Tibial nerve (tissue), 4 donors: ENCODE measurements at regions not wholly inside any gene's neighbourhood (a gene's known extent, or its start where the extent isn't known, plus 50 kb on each side); places are given as distances from the start of the nearest gene placed in this dataset.
A peak's percentile ranks its signal among the peaks of the same experiment; 100 is the strongest.

Source experiments
- DNase-seq, 2 donors: peaks; one replicate each; pipeline ENCODE4 v3.0.0-alpha.2; 2019; ENCODE audit warnings: low spot score in 2 of 2
- H3K27ac ChIP-seq, 4 donors: fragments of 200-600 bp; sonication (generic) in 3 of 4; one replicate each; pipeline ENCODE4 v1.5.1; 2017 to 2019; ENCODE audit warnings: mild to moderate bottlenecking in 1 of 4
- H3K27me3 ChIP-seq, 2 donors: fragments of 200-600 bp; sonication (generic) in 1 of 2; one replicate each; pipeline versions ENCODE4 v1.5.1 to v1.6.0; 2017 to 2019
- H3K36me3 ChIP-seq, 3 donors: fragments of 200-600 bp; sonication (generic); one replicate each; pipeline ENCODE4 v1.5.1; 2018 to 2019
- H3K4me1 ChIP-seq, 4 donors: fragments of 200-600 bp; sonication (generic) in 3 of 4; one replicate each; pipeline ENCODE4 v1.5.1; 2017 to 2019
- H3K4me3 ChIP-seq, 4 donors: fragments of 200-600 bp; sonication (generic) in 3 of 4; one replicate each; pipeline ENCODE4 v1.5.1; 2017 to 2019; ENCODE audit warnings: mild to moderate bottlenecking in 1 of 4, moderate library complexity in 1 of 4
- H3K9me3 ChIP-seq, 4 donors: fragments of 200-600 bp; sonication (generic) in 3 of 4; one replicate each; pipeline ENCODE4 v1.5.1; 2017 to 2019
- EP300 ChIP-seq, 2 donors: sonication (generic); formaldehyde crosslinking; IDR thresholded peaks; one replicate each; pipeline ENCODE4 v1.6.1; 2017; ENCODE audit warnings: antibody characterized with exemption in 2 of 2, mild to moderate bottlenecking in 1 of 2
- POLR2A ChIP-seq, 2 donors: fragments of 450-650 bp; IDR thresholded peaks; one replicate each; pipeline ENCODE4 v1.6.1; 2017; ENCODE audit warnings: antibody characterized with exemption in 2 of 2, mild to moderate bottlenecking in 2 of 2, moderate library complexity in 2 of 2
- WGBS, 2 donors: methylation state at CpG; one replicate each; pipeline ENCODE4 v1.1.5; 2018; 5-methylcytosine and 5-hydroxymethylcytosine counted together
- TF ChIP-seq, protein P1 (sequence below), 5 experiments: fragments of 200-600 bp in 3 of 5; fragments of 450-650 bp in 2 of 5; sonication (generic) in 3 of 5; IDR thresholded peaks; one replicate each; pipeline ENCODE4 v1.5.1; 2016 to 2019; ENCODE audit warnings: antibody characterized with exemption in 5 of 5, mild to moderate bottlenecking in 3 of 5, moderate library complexity in 2 of 5

DNA sequence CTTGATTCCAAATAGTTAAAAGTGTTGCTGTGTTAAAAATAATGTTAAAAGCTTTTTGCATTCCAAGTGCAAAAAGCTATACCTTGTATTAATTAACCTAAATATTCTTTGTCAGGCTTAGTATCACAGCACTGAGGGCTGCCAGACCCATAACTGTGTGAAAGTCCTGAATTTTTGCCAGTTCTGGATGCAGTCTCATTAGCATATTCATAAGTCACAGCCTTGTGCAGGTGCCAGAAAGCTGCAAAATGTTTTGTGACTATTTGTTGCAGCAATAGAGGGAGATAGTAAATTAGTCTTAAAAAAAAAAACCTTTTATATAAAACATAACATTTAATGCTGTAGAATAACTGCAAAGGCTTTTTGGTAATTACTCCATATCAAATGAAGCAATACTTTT is 56.6 kb downstream of the SLITRK1 start:
- H3K9me3 ChIP-seq, result no peaks in the 10 kb centered on the region
- H3K4me3 ChIP-seq, result no peak overlapping the region
- H3K4me1 ChIP-seq, result peaks cover 0 to 20% (median 0%) of the 10 kb centered on the region in 4 donors
- H3K36me3 ChIP-seq, result no peaks in the 10 kb centered on the region
- TF ChIP-seq EP300 (IDR thresholded peaks at IDR 0.05), result no peak
- TF ChIP-seq POLR2A (IDR thresholded peaks at IDR 0.05), result no peak
- TF ChIP-seq, protein P1, sequence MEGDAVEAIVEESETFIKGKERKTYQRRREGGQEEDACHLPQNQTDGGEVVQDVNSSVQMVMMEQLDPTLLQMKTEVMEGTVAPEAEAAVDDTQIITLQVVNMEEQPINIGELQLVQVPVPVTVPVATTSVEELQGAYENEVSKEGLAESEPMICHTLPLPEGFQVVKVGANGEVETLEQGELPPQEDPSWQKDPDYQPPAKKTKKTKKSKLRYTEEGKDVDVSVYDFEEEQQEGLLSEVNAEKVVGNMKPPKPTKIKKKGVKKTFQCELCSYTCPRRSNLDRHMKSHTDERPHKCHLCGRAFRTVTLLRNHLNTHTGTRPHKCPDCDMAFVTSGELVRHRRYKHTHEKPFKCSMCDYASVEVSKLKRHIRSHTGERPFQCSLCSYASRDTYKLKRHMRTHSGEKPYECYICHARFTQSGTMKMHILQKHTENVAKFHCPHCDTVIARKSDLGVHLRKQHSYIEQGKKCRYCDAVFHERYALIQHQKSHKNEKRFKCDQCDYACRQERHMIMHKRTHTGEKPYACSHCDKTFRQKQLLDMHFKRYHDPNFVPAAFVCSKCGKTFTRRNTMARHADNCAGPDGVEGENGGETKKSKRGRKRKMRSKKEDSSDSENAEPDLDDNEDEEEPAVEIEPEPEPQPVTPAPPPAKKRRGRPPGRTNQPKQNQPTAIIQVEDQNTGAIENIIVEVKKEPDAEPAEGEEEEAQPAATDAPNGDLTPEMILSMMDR (IDR thresholded peaks at IDR 0.05), result no peak
- DNase-seq, result no peak
- H3K27me3 ChIP-seq, result no peaks in the 10 kb centered on the region
- no peak overlapping the region for H3K27ac ChIP-seq

DNA sequence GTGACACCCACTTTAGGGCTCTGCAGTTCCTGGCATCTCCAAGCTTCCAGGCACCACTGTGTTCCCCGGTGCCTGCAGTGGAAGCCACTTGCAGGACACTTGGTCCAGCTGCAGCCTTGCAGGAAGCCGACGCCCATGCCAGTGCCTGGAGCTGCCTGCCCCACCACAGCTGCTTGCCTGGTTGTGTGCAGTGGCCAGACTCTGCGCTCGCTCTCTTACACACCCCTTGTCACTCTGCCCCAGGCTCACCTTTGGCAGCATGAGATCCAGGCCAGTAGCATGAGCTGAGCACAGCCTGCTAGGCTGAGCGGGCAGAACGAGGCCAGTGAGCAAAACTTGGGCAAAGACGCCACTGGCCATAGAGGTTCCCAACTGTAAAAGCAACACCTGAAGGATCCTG is 57.7 kb downstream of the SLITRK1 start:
- no peaks in the 10 kb centered on the region for H3K27me3 ChIP-seq
- no peak overlapping the region for H3K4me3 ChIP-seq
- TF ChIP-seq, protein P1 (IDR thresholded peaks at IDR 0.05), result no peak
- TF ChIP-seq EP300 (IDR thresholded peaks at IDR 0.05), result no peak
- no peak for TF ChIP-seq POLR2A (IDR thresholded peaks at IDR 0.05)
- WGBS, 2 donors, result 91 to 98% methylated on average over 6 to 8 of the region's 8 CpGs
- no peak overlapping the region for H3K27ac ChIP-seq
- no peaks in the 10 kb centered on the region for H3K9me3 ChIP-seq
- peaks cover 0 to 20% (median 0%) of the 10 kb centered on the region in 4 donors for H3K4me1 ChIP-seq
- DNase-seq, result no peak
- no peaks in the 10 kb centered on the region for H3K36me3 ChIP-seq

DNA sequence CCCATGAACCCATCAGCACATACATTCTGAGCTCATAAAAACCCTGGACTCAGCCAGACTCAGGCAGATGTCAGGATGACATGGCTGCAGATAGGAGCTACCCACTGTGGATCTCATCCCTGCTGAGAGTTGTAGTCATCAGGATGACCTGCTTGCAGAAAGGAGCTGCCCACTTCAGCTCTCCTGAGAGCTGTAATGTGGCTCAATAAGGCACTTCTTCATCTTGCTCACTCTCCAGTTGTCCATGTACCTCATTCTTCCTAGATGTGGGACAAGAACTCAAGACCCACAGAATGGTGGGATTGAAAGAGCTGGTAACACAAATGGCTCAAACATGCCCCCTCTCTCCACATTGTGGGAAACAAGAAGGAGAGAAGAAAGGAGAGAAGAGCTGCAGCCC is 58.2 kb downstream of the SLITRK1 start:
- TF ChIP-seq, protein P1 (IDR thresholded peaks at IDR 0.05), result no peak
- TF ChIP-seq POLR2A (IDR thresholded peaks at IDR 0.05) (no peak), EP300 (IDR thresholded peaks at IDR 0.05) (no peak)
- no peaks in the 10 kb centered on the region for H3K36me3 ChIP-seq
- H3K27ac ChIP-seq, result no peak overlapping the region
- no peaks in the 10 kb centered on the region for H3K9me3 ChIP-seq
- no peaks in the 10 kb centered on the region for H3K27me3 ChIP-seq
- no peak for DNase-seq
- peaks cover 0 to 20% (median 0%) of the 10 kb centered on the region in 4 donors for H3K4me1 ChIP-seq
- H3K4me3 ChIP-seq, result no peak overlapping the region

DNA sequence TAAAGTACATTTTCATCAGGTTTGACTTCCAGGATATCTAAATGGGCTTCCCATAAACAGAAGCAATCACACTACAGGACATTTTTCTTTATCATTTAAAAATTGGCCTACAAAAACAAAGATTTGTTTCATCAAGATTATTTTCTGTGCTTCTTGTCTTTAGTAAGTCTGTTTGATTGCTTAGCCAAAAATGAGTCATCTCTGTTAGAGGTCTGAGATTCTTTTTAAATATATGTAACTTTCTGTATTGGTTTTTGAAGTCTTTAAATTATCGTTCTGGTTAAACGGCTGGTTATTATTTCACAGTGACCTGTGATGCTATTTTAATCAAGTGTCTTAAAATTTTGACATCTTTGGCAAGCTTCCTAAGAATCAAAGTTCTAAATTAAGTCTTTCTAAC is 62.7 kb downstream of the SLITRK1 start:
- DNase-seq, result no peak
- 48% methylated on average over 2 of the region's 2 CpGs for WGBS, 2 donors
- Histone ChIP-seq H3K4me1 (peaks cover 0 to 1% (median 0%) of the 10 kb centered on the region in 4 donors), H3K9me3 (no peaks in the 10 kb centered on the region), H3K27ac (no peak overlapping the region), H3K36me3 (no peaks in the 10 kb centered on the region), H3K27me3 (no peaks in the 10 kb centered on the region), H3K4me3 (no peak overlapping the region)
- no peak for TF ChIP-seq POLR2A (IDR thresholded peaks at IDR 0.05)
- no peak for TF ChIP-seq EP300 (IDR thresholded peaks at IDR 0.05)
- TF ChIP-seq, protein P1 (IDR thresholded peaks at IDR 0.05), result no peak

DNA sequence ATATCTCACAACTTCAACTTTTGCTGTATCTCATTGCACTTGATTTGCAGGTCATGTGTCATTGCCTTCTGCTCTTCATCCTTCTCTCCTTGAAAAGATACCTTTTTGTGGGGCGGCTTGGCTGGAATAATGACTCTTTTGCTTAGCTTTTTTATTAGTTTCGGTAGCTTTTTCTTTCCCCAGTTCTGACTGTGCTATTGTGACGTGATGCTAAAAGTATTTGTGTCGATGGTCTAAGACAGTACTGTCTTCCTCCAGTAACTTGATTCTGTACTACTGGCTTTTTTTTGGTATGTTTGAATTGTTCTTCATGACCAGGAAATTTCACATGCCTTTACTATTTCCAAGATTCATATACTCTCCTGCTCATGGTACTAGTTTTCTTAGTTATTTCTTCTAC is 63.1 kb downstream of the SLITRK1 start:
- 41 to 50% methylated on average over 4 of the region's 4 CpGs for WGBS, 2 donors
- no peak for TF ChIP-seq EP300 (IDR thresholded peaks at IDR 0.05)
- TF ChIP-seq, protein P1 (IDR thresholded peaks at IDR 0.05), result no peak
- no peak for TF ChIP-seq POLR2A (IDR thresholded peaks at IDR 0.05)

More for the DNA sequence above, 63.1 kb downstream of the SLITRK1 start:
- no peaks in the 10 kb centered on the region for H3K4me1 ChIP-seq
- H3K9me3 ChIP-seq, result no peaks in the 10 kb centered on the region
- H3K27ac ChIP-seq, result peak overlapping the region in 1 of 4 donors; percentile 60
- no peak for DNase-seq
- no peaks in the 10 kb centered on the region for H3K27me3 ChIP-seq
- no peaks in the 10 kb centered on the region for H3K36me3 ChIP-seq
- no peak overlapping the region for H3K4me3 ChIP-seq
